Liver (tissue), 8 donors: ENCODE measurements at regions not wholly inside any gene's neighbourhood (a gene's known extent, or its start where the extent isn't known, plus 50 kb on each side); places are given as distances from the start of the nearest gene placed in this dataset.

Experiments used
- DNase-seq: peaks from one replicate; pipeline ENCODE4 v3.0.0-alpha.2; 2017; ENCODE audit warnings: low spot score
- H3K27ac ChIP-seq, 2 donors: one replicate each; pipeline ENCODE4 v1.7.0; 2013; ENCODE audit warnings: inconsistent platforms in 2 of 2, low read length in 2 of 2, control low read depth in 1 of 2, low read depth in 1 of 2, mild to moderate bottlenecking in 1 of 2
- H3K27me3 ChIP-seq, 4 donors: one replicate each; pipeline versions ENCODE4 v1.6.1 to v1.7.0; 2013; ENCODE audit warnings: low read length in 3 of 4, inconsistent platforms in 1 of 4, mild to moderate bottlenecking in 1 of 4, moderate library complexity in 1 of 4; ENCODE audit not compliant: control insufficient read depth in 4 of 4, insufficient read depth in 4 of 4
- H3K36me3 ChIP-seq, 4 donors: one replicate each; pipeline versions ENCODE4 v1.6.1 to v1.7.0; 2013; ENCODE audit warnings: low read length in 3 of 4, mild to moderate bottlenecking in 3 of 4, low read depth in 1 of 4, moderate library complexity in 1 of 4; ENCODE audit not compliant: control insufficient read depth in 4 of 4, insufficient read depth in 3 of 4
- H3K4me1 ChIP-seq, 4 donors: one replicate each; pipeline versions ENCODE4 v1.6.1 to v1.7.0; 2013; ENCODE audit warnings: low read length in 3 of 4, mild to moderate bottlenecking in 3 of 4, moderate library complexity in 1 of 4; ENCODE audit not compliant: control insufficient read depth in 4 of 4, insufficient read depth in 4 of 4
- H3K4me3 ChIP-seq, 3 donors: one replicate each; pipeline versions ENCODE4 v1.6.1 to v1.7.0; 2013; ENCODE audit warnings: low read length in 3 of 3, control low read depth in 1 of 3, low read depth in 1 of 3, mild to moderate bottlenecking in 1 of 3
- H3K9ac ChIP-seq, 2 donors: one replicate each; pipeline ENCODE4 v1.7.0; 2013; ENCODE audit warnings: low read length in 2 of 2, mild to moderate bottlenecking in 2 of 2, moderate library complexity in 2 of 2, control low read depth in 1 of 2, low read depth in 1 of 2
- H3K9me3 ChIP-seq, 4 donors: one replicate each; pipeline versions ENCODE4 v1.6.1 to v1.7.0; 2013; ENCODE audit warnings: low read length in 3 of 4; ENCODE audit not compliant: control insufficient read depth in 4 of 4
- EGR1 ChIP-seq, 2 donors: IDR thresholded peaks; 2 replicates each; pipeline ENCODE4 v1.6.1; 2016 to 2018; ENCODE audit warnings: antibody characterized with exemption in 2 of 2, low read depth in 2 of 2
- FOXA1 ChIP-seq: IDR thresholded peaks from 2 replicates; pipeline ENCODE4 v1.6.1; 2016; ENCODE audit warnings: antibody characterized with exemption
- FOXA2 ChIP-seq: IDR thresholded peaks from 2 replicates; pipeline ENCODE4 v1.6.1; 2016; ENCODE audit warnings: antibody characterized with exemption
- GABPA ChIP-seq, 2 donors: IDR thresholded peaks in 1 of 2; conservative IDR thresholded peaks in 1 of 2; 2 replicates each; pipeline ENCODE4 v1.6.1; 2016; ENCODE audit warnings: antibody characterized with exemption in 2 of 2, mild to moderate bottlenecking in 1 of 2, moderate library complexity in 1 of 2
- HNF4A ChIP-seq, 2 donors: conservative IDR thresholded peaks; 2 replicates each; pipeline ENCODE4 v1.6.1; 2016; ENCODE audit warnings: antibody characterized with exemption in 2 of 2, mild to moderate bottlenecking in 2 of 2
- HNF4G ChIP-seq: IDR thresholded peaks from 2 replicates; pipeline ENCODE4 v1.6.1; 2016; ENCODE audit warnings: antibody characterized with exemption
- JUND ChIP-seq, 2 donors: IDR thresholded peaks; 2 replicates each; pipeline ENCODE4 v1.6.1; 2016; ENCODE audit warnings: antibody characterized with exemption in 2 of 2
- NR2F2 ChIP-seq: IDR thresholded peaks from 2 replicates; pipeline ENCODE4 v1.6.1; 2016; ENCODE audit warnings: antibody characterized with exemption
- RAD21 ChIP-seq, 2 donors: IDR thresholded peaks; 2 replicates each; pipeline ENCODE4 v1.6.1; 2016; ENCODE audit warnings: antibody characterized with exemption in 2 of 2, mild to moderate bottlenecking in 2 of 2
- RXRA ChIP-seq, 2 donors: IDR thresholded peaks; 2 replicates each; pipeline ENCODE4 v1.6.1; 2017 to 2018; ENCODE audit warnings: antibody characterized with exemption in 2 of 2, mild to moderate bottlenecking in 1 of 2
- SP1 ChIP-seq: IDR thresholded peaks from 2 replicates; pipeline ENCODE4 v1.6.1; 2018; ENCODE audit warnings: antibody characterized with exemption, mild to moderate bottlenecking
- TAF1 ChIP-seq: conservative IDR thresholded peaks from 2 replicates; pipeline ENCODE4 v1.6.1; 2016; ENCODE audit warnings: antibody characterized with exemption, mild to moderate bottlenecking
- YY1 ChIP-seq: IDR thresholded peaks from 2 replicates; pipeline ENCODE4 v1.6.1; 2016; ENCODE audit warnings: antibody characterized with exemption, mild to moderate bottlenecking
- ZBTB33 ChIP-seq: IDR thresholded peaks from 2 replicates; pipeline ENCODE4 v1.6.1; 2016; ENCODE audit warnings: antibody characterized with exemption
- WGBS: extraction: QIAGEN DNeasy Blood & Tissue Kit; methylation state at CpG from one replicate; pipeline ENCODE4 v1.1.7; 2013; 5-methylcytosine and 5-hydroxymethylcytosine counted together
- TF ChIP-seq, protein P1 (sequence below): IDR thresholded peaks from 2 replicates; pipeline ENCODE4 v1.6.1; 2016; ENCODE audit warnings: antibody characterized with exemption
- TF ChIP-seq, protein P2 (sequence below): fragments of 150-350 bp; IDR thresholded peaks from 2 replicates; pipeline ENCODE4 v1.5.1; 2017; ENCODE audit warnings: improper control_type of control experiment, low read depth, low read length; ENCODE audit not compliant: missing input control
- TF ChIP-seq, protein P3 (sequence below): IDR thresholded peaks from 2 replicates; pipeline ENCODE4 v1.6.1; 2016; ENCODE audit warnings: antibody characterized with exemption, mild to moderate bottlenecking
- TF ChIP-seq, protein P4 (sequence below): IDR thresholded peaks from 2 replicates; pipeline ENCODE4 v1.6.1; 2016; ENCODE audit warnings: antibody characterized with exemption
- donor health status: healthy.
- donor health status: healthy.
- donor health status: healthy.
- donor health status: healthy.
- donor health status: healthy.

DNA sequence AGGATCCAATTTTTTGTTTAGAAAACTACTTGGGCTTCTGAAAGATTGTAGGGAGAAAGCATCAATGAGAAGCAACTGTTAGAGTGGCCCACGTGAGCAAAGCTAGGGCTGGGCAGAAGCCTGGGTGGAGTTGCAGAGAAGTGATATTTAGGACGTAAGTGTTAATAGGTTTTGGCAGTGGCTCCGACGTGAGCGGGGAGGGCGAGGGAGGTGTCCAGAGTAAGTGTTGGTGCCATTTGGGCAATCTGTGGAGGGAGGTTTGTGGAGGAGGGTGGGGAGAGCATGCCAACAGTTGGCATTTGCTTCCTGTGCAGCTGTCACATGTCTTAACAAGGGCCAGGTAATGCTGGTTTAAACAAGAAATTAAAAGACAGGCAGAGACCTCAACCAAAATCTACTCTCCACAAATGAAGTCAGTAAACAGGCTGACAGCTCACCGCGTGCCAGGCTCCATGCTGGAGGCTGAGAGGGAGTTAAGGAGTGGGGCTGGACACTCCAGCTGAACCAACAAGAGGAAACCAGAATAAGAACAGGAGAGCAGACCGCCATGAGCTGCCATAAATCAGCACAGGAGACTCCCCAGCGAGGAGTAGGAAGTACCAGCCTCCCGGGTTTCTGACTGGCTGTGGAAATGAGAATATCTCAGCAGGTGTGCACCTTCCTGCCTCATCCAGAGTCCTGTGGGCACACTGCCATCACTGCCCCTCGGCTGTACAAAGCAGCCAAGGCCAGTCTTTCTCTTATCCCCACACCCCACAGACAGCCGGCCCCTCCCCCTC, 232.6 kb downstream of the ABHD5 start:
- H3K9me3 ChIP-seq = no peaks in the 10 kb centered on the region
- no peaks in the 10 kb centered on the region for H3K4me1 ChIP-seq
- WGBS = 53% methylated on average over 13 of the region's 13 CpGs
- H3K9ac ChIP-seq = no peak overlapping the region
- TF ChIP-seq TAF1 (no peak), RAD21 (IDR thresholded peaks at IDR 0.05) (no peak), NR2F2 (no peak), YY1 (no peak)
- TF ChIP-seq, protein P1, sequence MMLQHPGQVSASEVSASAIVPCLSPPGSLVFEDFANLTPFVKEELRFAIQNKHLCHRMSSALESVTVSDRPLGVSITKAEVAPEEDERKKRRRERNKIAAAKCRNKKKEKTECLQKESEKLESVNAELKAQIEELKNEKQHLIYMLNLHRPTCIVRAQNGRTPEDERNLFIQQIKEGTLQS = no peak
- H3K27ac ChIP-seq = no peak overlapping the region
- H3K4me3 ChIP-seq = no peak overlapping the region
- peaks cover 0 to 3% (median 0%) of the 10 kb centered on the region in 4 donors for H3K27me3 ChIP-seq
- H3K36me3 ChIP-seq = no peaks in the 10 kb centered on the region
- DNase-seq = no peak

- no peaks in the 10 kb centered on the region for H3K36me3 ChIP-seq
- 41% methylated on average over 5 of the region's 5 CpGs for WGBS
- no peaks in the 10 kb centered on the region for H3K9me3 ChIP-seq
- no peak overlapping the region for H3K9ac ChIP-seq
- H3K4me3 ChIP-seq = no peak overlapping the region
- TF ChIP-seq HNF4G (no peak), ZBTB33 (no peak), YY1 (no peak), RAD21 (IDR thresholded peaks at IDR 0.05) (no peak), TAF1 (no peak), JUND (IDR thresholded peaks at IDR 0.05) (no peak), NR2F2 (no peak), SP1 (no peak), FOXA1 (no peak), HNF4A (conservative IDR thresholded peaks at IDR 0.05) (no peak), RXRA (IDR thresholded peaks at IDR 0.05) (no peak), GABPA (IDR thresholded peaks at IDR 0.05 in 1 of 2, conservative IDR thresholded peaks at IDR 0.05 in 1 of 2) (no peak), FOXA2 (no peak), EGR1 (IDR thresholded peaks at IDR 0.05; ENCODE audit: low read depth in 2 of 2) (no peak)
- TF ChIP-seq, protein P2, sequence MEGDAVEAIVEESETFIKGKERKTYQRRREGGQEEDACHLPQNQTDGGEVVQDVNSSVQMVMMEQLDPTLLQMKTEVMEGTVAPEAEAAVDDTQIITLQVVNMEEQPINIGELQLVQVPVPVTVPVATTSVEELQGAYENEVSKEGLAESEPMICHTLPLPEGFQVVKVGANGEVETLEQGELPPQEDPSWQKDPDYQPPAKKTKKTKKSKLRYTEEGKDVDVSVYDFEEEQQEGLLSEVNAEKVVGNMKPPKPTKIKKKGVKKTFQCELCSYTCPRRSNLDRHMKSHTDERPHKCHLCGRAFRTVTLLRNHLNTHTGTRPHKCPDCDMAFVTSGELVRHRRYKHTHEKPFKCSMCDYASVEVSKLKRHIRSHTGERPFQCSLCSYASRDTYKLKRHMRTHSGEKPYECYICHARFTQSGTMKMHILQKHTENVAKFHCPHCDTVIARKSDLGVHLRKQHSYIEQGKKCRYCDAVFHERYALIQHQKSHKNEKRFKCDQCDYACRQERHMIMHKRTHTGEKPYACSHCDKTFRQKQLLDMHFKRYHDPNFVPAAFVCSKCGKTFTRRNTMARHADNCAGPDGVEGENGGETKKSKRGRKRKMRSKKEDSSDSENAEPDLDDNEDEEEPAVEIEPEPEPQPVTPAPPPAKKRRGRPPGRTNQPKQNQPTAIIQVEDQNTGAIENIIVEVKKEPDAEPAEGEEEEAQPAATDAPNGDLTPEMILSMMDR = no peak
- TF ChIP-seq, protein P3, sequence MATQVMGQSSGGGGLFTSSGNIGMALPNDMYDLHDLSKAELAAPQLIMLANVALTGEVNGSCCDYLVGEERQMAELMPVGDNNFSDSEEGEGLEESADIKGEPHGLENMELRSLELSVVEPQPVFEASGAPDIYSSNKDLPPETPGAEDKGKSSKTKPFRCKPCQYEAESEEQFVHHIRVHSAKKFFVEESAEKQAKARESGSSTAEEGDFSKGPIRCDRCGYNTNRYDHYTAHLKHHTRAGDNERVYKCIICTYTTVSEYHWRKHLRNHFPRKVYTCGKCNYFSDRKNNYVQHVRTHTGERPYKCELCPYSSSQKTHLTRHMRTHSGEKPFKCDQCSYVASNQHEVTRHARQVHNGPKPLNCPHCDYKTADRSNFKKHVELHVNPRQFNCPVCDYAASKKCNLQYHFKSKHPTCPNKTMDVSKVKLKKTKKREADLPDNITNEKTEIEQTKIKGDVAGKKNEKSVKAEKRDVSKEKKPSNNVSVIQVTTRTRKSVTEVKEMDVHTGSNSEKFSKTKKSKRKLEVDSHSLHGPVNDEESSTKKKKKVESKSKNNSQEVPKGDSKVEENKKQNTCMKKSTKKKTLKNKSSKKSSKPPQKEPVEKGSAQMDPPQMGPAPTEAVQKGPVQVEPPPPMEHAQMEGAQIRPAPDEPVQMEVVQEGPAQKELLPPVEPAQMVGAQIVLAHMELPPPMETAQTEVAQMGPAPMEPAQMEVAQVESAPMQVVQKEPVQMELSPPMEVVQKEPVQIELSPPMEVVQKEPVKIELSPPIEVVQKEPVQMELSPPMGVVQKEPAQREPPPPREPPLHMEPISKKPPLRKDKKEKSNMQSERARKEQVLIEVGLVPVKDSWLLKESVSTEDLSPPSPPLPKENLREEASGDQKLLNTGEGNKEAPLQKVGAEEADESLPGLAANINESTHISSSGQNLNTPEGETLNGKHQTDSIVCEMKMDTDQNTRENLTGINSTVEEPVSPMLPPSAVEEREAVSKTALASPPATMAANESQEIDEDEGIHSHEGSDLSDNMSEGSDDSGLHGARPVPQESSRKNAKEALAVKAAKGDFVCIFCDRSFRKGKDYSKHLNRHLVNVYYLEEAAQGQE = no peak
- TF ChIP-seq, protein P4, sequence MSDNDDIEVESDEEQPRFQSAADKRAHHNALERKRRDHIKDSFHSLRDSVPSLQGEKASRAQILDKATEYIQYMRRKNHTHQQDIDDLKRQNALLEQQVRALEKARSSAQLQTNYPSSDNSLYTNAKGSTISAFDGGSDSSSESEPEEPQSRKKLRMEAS = no peak
- TF ChIP-seq, protein P1 = no peak
- no peak for DNase-seq
- H3K27ac ChIP-seq = no peak overlapping the region
- no peaks in the 10 kb centered on the region for H3K27me3 ChIP-seq
- H3K4me1 ChIP-seq = no peaks in the 10 kb centered on the region
Measured at GRCh38 chr3:43926055-43926454, 235.3 kb downstream of the ABHD5 start.
